Rectal smooth muscle tissue (tissue), 1 donor: ENCODE measurements at regions not wholly inside any gene's neighbourhood (a gene's known extent, or its start where the extent isn't known, plus 50 kb on each side); places are given as distances from the start of the nearest gene placed in this dataset.

Experiments
- H3K27ac ChIP-seq: one replicate; pipeline ENCODE4 v1.7.0; 2013; ENCODE audit warnings: low read depth, low read length, inconsistent platforms
- H3K27me3 ChIP-seq: one replicate; pipeline ENCODE4 v1.7.0; 2013; ENCODE audit warnings: low read length; ENCODE audit not compliant: control insufficient read depth, insufficient read depth
- H3K36me3 ChIP-seq: one replicate; pipeline ENCODE4 v1.7.0; 2013; ENCODE audit warnings: low read length; ENCODE audit not compliant: control insufficient read depth, insufficient read depth
- H3K4me1 ChIP-seq: one replicate; pipeline ENCODE4 v1.7.0; 2013; ENCODE audit warnings: low read length; ENCODE audit not compliant: control insufficient read depth, insufficient read depth
- H3K4me3 ChIP-seq: one replicate; pipeline ENCODE4 v1.7.0; 2013; ENCODE audit warnings: low read length
- H3K9ac ChIP-seq: one replicate; pipeline ENCODE4 v1.7.0; 2013; ENCODE audit warnings: low read length

GRCh38 chr7:36090976-36091873 is 61.8 kb upstream of the EEPD1 start:
- Histone ChIP-seq H3K36me3 (no peaks in the 10 kb centered on the region), H3K4me1 (no peaks in the 10 kb centered on the region), H3K4me3 (no peak overlapping the region), H3K27me3 (no peaks in the 10 kb centered on the region), H3K9ac (no peak overlapping the region), H3K27ac (no peak overlapping the region)

- Histone ChIP-seq H3K9ac (no peak overlapping the region), H3K4me1 (no peaks in the 10 kb centered on the region), H3K27me3 (no peaks in the 10 kb centered on the region), H3K4me3 (no peak overlapping the region), H3K27ac (no peak overlapping the region), H3K36me3 (no peaks in the 10 kb centered on the region)
Measured at GRCh38 chr7:36091874-36092176, 61.2 kb upstream of the EEPD1 start.

- H3K9ac ChIP-seq, result no peak overlapping the region
Measured at GRCh38 chr7:36092221-36092771, 60.8 kb upstream of the EEPD1 start.

GRCh38 chr7:36096460-36097095 is 56.5 kb upstream of the EEPD1 start:
- H3K4me1 ChIP-seq, result no peaks in the 10 kb centered on the region
- no peaks in the 10 kb centered on the region for H3K27me3 ChIP-seq
- H3K36me3 ChIP-seq, result no peaks in the 10 kb centered on the region
- no peak overlapping the region for H3K4me3 ChIP-seq
- H3K9ac ChIP-seq, result no peak overlapping the region
- H3K27ac ChIP-seq, result no peak overlapping the region

More at GRCh38 chr7:36092221-36092771, 60.8 kb upstream of the EEPD1 start:
- Histone ChIP-seq H3K27ac (no peak overlapping the region), H3K4me3 (no peak overlapping the region), H3K4me1 (no peaks in the 10 kb centered on the region), H3K27me3 (no peaks in the 10 kb centered on the region), H3K36me3 (no peaks in the 10 kb centered on the region)

DNA sequence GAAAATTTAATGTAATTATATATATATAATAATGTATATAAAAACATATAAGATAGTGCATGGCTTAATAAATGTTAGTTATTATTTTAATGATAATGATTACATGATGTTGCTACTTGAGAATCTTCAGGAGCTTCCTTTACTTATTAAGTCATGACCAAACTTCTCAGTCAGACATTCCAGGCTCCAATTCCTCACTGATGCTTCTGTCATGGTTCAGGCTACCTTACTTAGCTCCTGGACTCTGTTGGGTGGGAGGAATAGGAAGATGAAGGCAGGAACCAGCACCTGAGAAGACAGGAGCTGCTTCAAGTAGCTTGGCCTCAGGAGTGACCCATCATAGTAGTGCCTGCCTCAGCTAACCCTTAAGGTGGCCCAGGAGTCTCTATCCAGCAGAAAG is 55.0 kb upstream of the EEPD1 start:
- H3K4me1 ChIP-seq, result no peaks in the 10 kb centered on the region
- H3K9ac ChIP-seq, result no peak overlapping the region
- H3K27ac ChIP-seq, result no peak overlapping the region
- no peak overlapping the region for H3K4me3 ChIP-seq
- no peaks in the 10 kb centered on the region for H3K36me3 ChIP-seq
- H3K27me3 ChIP-seq, result no peaks in the 10 kb centered on the region

DNA sequence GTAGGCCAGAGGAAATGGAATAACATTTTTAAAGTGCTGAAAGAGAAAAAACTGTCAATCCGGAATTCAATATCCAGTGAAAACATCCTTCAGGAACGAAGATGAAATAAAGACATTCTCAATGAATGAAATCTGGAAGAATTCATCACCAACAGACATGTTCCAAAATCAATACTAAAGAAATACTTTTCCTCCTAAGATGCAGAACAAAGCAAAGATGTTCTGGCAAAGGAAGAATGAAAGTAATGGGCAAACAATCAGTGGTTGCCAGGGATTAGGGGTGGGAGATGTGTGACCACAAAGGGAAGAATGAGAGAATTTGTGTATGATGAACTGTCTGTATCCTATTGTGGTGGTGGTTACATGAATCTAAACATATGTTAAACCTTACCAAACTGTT is 52.8 kb upstream of the EEPD1 start:
- Histone ChIP-seq H3K9ac (no peak overlapping the region), H3K27ac (no peak overlapping the region), H3K27me3 (no peaks in the 10 kb centered on the region), H3K4me3 (no peak overlapping the region), H3K36me3 (no peaks in the 10 kb centered on the region), H3K4me1 (no peaks in the 10 kb centered on the region)

GRCh38 chr7:36100634-36101033 is 52.4 kb upstream of the EEPD1 start:
- H3K9ac ChIP-seq, result no peak overlapping the region
- no peaks in the 10 kb centered on the region for H3K27me3 ChIP-seq
- H3K4me1 ChIP-seq, result no peaks in the 10 kb centered on the region
- no peak overlapping the region for H3K4me3 ChIP-seq
- H3K27ac ChIP-seq, result no peak overlapping the region
- no peaks in the 10 kb centered on the region for H3K36me3 ChIP-seq
